ENCODE measurements at regions not wholly inside any gene's neighbourhood (a gene's known extent, or its start where the extent isn't known, plus 50 kb on each side); places are given as distances from the start of the nearest gene placed in this dataset.

DNA sequence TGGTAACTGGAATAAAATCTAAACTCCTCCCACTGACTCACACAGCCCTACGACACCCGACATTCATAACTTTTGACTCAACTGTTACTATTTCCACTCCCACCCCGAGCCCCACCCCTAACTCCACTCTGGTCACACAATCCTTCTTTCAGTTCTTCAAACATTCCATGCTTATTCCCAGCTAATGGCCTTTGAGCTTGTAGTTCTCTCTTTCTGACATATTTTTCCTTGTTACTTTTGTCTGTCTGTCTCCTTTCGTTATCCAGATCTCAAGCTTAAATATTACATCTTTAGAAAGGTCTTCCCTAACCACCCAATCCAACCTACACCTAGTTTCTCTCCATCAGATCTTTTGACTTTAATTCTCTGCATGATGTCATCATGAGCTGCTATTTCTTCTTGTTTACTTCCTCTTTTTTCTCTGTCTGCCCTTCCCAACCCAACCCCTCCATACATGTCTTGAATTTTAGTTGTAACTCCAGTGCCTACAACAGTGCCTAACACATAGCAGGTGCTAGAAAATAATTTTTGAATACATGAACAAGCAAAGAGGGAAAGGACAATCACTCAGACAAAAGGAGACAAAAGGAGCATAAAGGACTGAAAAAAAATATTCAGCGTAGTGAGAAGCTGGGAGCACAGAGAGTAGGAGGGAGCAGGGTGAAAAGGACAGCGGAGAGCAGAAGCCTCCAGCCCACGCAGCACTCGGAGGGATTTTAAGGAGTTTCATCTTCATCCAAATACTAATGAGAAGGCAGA is 65.2 kb upstream of the SMIM36 start:
- Histone ChIP-seq H2BK20ac (ENCODE audit: low read length) (no peak overlapping the region), H3K4ac (replicated peaks; ENCODE audit: insufficient read length, low read depth, low read length) (no peak overlapping the region), H3K4me2 (ENCODE audit: insufficient read depth in 1 of 2, low read depth in 2 of 2, low read length in 2 of 2) (no peak overlapping the region), H3K14ac (ENCODE audit: insufficient read length) (no peak overlapping the region), H2BK120ac (replicated peaks; ENCODE audit: low read depth, low read length) (peak overlapping the region; percentile 21), H3K4me1 (replicated peaks in 1 of 4; ENCODE audit: control insufficient read depth in 3 of 4, insufficient read depth in 4 of 4, low read length in 3 of 4) (peaks cover 0 to 7% (median 3%) of the 10 kb centered on the region in 4 experiments; a peak in 2 of 7 replicates), H4K91ac (replicated peaks; ENCODE audit: insufficient read length, low read length) (no peak overlapping the region), H4K5ac (ENCODE audit: insufficient read length, low read depth, low read length) (no peak overlapping the region), H3K9me3 (ENCODE audit: insufficient read depth in 2 of 2, low read depth in 1 of 2, low read length in 1 of 2) (no peaks in the 10 kb centered on the region), H4K20me1 (replicated peaks in 1 of 2; ENCODE audit: control insufficient read depth in 1 of 2, insufficient read depth in 2 of 2, low read length in 2 of 2) (no peaks in the 10 kb centered on the region), H3K56ac (replicated peaks; ENCODE audit: insufficient read length, low read depth, low read length) (no peak overlapping the region), H3K9ac (replicated peaks in 1 of 4; ENCODE audit: extremely low read depth in 1 of 4, low read depth in 3 of 4, low read length in 3 of 4) (no peak overlapping the region), H3K79me1 (ENCODE audit: low read depth, low read length) (no peaks in the 10 kb centered on the region), H2BK5ac (ENCODE audit: low read depth, low read length) (no peak overlapping the region), H3K79me2 (ENCODE audit: control insufficient read depth in 1 of 2, insufficient read depth in 2 of 2, low read length in 2 of 2) (no peaks in the 10 kb centered on the region), H2BK15ac (ENCODE audit: low read length) (no peak overlapping the region), H3K4me3 (ENCODE audit: extremely low read depth in 1 of 4, insufficient read depth in 2 of 4, low read depth in 3 of 4, low read length in 4 of 4) (no peak overlapping the region), H3K23ac (ENCODE audit: insufficient read length) (no peak overlapping the region), H2BK12ac (ENCODE audit: low read depth, low read length) (no peak overlapping the region), H2AK5ac (ENCODE audit: low read depth, low read length) (no peak overlapping the region), H3K18ac (ENCODE audit: extremely low read depth, low read length) (no peak overlapping the region), H3K23me2 (ENCODE audit: low read depth, low read length) (no peaks in the 10 kb centered on the region; the same call in 1 of the 2 replicates), H3K27me3 (replicated peaks in 1 of 4; ENCODE audit: control insufficient read depth in 3 of 4, extremely low read depth in 1 of 4, insufficient read depth in 3 of 4, low read length in 3 of 4) (no peaks in the 10 kb centered on the region), H2AFZ (ENCODE audit: low read length) (peak overlapping the region; percentile 93), H4K8ac (ENCODE audit: extremely low read depth, insufficient read depth, low read length) (no peak overlapping the region), H3K27ac (ENCODE audit: low read depth, low read length) (no peak overlapping the region), H3K36me3 (ENCODE audit: control insufficient read depth in 2 of 4, insufficient read depth in 4 of 4, low read length in 3 of 4) (no peaks in the 10 kb centered on the region)
- no peak for DNase-seq (ENCODE audit: low read depth in 1 of 2, low spot score in 2 of 2)
- FAIRE-seq: no peak
- CTCF ChIA-PET (ENCODE audit: partially characterized antibody): interaction anchor here (1.7 to 1.9 kb wide), 2 partner anchors 25 to 28 kb away, joined by 5 to 6 read pairs; no protein-coding TSS in a partner anchor
- WGBS, 2 experiments (ENCODE audit: extremely low coverage in 1 of 2, insufficient coverage in 1 of 2, insufficient read length in 1 of 2, insufficient replicate concordance in 2 of 2, low coverage in 1 of 2, low lambda C conversion rate in 2 of 2, missing lambda C conversion rate in 1 of 2): 93% methylated on average over 8 of the region's 8 CpGs; no CpG with 5 or more reads in 1 of the 2 experiments
- POLR2A ChIA-PET (ENCODE audit: partially characterized antibody): no interaction called here
- TF ChIP-seq ZNF274 (IDR thresholded peaks at IDR 0.05; ENCODE audit: borderline replicate concordance, extremely low read depth, low read length): no peak
- no peak for TF ChIP-seq CBX5 (IDR thresholded peaks at IDR 0.05; ENCODE audit: low read depth, low read length)

Measured in H1 (cell line).